ENCODE measurements at regions not wholly inside any gene's neighbourhood (a gene's known extent, or its start where the extent isn't known, plus 50 kb on each side); places are given as distances from the start of the nearest gene placed in this dataset.
"Not testable (repeated sequence)": the region's sequence is repeated elsewhere in the genome, so short reads cannot be mapped to it uniquely, and the experiment has no call there.

DNA sequence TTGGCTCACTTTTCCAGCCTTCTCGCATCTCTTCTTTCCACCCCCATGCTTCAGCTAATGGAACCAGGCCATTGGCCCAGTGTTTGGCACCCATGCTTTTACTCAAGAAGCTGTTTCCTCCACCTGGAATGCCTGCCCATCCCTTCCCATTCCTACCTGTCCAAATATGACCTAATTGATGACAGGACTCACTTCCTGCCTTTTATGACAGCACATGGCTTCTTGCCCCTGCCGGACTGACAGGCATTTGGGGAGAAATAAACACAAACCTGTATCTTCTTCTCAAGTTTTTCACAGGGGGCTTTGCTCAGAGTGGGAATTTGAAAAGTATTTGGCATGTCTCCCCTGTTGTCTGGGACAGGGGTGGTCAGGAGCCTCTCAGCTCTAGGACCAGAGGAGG lies 120.1 kb downstream of the ABHD5 start:
- no peaks in the 10 kb centered on the region for H3K4me1 Mint-ChIP-seq
- no peak overlapping the region for H3K27ac Mint-ChIP-seq
- peaks cover 2% of the 10 kb centered on the region for H3K9me3 Mint-ChIP-seq
- no peaks in the 10 kb centered on the region for H3K36me3 Mint-ChIP-seq
- DNase-seq (ENCODE audit: low spot score in 2 of 2) (no peak), ATAC-seq (no peak)
- H3K4me3 Mint-ChIP-seq = no peak overlapping the region

DNA sequence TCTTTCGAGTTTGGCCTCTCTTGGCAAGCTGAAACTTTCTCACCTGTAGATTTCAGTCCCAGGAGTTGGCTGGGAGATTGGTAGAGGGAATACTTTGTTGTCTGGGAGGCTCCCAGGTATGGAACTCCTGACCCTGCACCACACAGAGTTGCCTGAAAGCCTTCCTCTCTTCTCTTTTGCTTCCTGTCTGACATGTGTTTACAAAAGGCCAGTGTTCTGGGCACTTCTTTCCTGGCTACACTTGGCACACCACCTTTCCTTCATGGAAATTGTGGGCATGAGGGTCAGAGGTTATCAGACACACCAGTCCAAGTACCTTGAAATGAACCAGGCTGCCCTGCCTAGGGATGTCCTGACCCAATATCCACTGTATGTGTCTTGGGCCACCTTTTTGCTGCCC lies 123.7 kb downstream of the ABHD5 start:
- no peak overlapping the region for H3K4me3 Mint-ChIP-seq
- H3K4me1 Mint-ChIP-seq = peaks cover 10% of the 10 kb centered on the region
- ATAC-seq (no peak), DNase-seq (ENCODE audit: low spot score in 2 of 2) (no peak)
- no peaks in the 10 kb centered on the region for H3K36me3 Mint-ChIP-seq
- no peaks in the 10 kb centered on the region for H3K9me3 Mint-ChIP-seq
- no peak overlapping the region for H3K27ac Mint-ChIP-seq

DNA sequence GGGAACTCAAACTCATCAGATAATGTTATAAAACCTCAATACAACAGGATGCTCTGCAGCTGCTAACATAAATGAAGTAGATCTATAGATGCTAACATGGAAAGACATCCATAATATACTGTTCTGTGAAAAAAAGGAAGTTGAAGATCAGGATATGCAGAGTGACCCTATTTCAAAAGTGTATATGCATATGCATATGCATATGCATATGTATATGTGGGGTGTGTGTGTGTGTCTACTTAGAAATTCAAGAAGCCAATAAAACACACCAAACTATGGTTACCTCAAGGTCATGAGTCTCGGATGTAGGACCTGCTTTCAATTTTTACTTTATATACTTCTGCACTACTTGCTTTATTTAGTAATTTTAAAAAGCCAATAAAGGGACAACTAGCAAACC lies 125.6 kb downstream of the ABHD5 start:
- Mint-ChIP-seq H3K9me3 (no peaks in the 10 kb centered on the region), H3K4me3 (no peak overlapping the region), H3K36me3 (no peaks in the 10 kb centered on the region), H3K4me1 (peaks cover 10% of the 10 kb centered on the region), H3K27ac (no peak overlapping the region)
- ATAC-seq = no peak
- no peak for DNase-seq (ENCODE audit: low spot score in 2 of 2)

DNA sequence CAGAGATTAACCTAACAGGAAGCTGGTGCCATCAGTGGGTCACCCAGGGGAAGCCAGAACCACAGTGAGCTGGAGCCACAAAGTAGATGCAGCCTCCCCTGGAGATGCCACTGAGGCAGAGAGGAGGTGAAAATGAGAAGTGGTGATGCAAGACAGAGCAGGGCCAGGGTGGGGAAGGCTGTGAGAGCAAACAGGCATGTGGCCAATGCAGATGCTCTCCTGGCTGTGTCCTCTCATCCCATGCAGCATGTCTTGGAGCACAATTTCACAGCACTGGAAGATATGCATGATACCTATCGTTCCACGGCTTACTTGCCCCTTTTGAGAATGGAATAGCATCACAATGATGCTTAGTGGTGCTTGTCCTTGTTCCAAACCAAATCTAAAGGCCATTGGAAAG lies 126.3 kb downstream of the ABHD5 start:
- H3K27ac Mint-ChIP-seq = no peak overlapping the region
- no peaks in the 10 kb centered on the region for H3K36me3 Mint-ChIP-seq
- ATAC-seq (no peak), DNase-seq (ENCODE audit: low spot score in 2 of 2) (no peak)
- H3K4me3 Mint-ChIP-seq = no peak overlapping the region
- H3K4me1 Mint-ChIP-seq = peaks cover 10% of the 10 kb centered on the region
- H3K9me3 Mint-ChIP-seq = no peaks in the 10 kb centered on the region

DNA sequence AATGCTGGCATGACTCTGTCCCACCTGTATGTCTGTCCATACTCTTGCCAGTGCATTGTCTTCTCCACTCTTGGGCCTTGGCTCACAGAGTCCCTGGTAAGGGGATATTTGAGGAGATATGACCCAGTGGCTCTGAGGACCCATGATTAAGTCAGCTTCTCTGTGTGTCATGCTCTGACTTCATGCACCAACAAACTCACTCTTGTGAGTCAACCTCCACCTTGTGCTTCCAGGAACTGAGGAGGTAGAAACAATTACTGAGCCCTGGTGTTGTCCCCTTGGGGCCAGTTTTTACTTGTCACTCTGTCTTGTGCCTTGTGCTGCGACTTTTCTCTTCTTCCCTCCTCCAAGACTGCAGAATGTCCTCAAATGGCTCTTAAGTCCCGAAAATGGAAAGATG lies 127.1 kb downstream of the ABHD5 start:
- Mint-ChIP-seq H3K36me3 (no peaks in the 10 kb centered on the region), H3K9me3 (no peaks in the 10 kb centered on the region), H3K4me1 (peaks cover 10% of the 10 kb centered on the region), H3K27ac (no peak overlapping the region), H3K4me3 (no peak overlapping the region)
- ATAC-seq (peak; percentile 93), DNase-seq (ENCODE audit: low spot score in 2 of 2) (no peak)

DNA sequence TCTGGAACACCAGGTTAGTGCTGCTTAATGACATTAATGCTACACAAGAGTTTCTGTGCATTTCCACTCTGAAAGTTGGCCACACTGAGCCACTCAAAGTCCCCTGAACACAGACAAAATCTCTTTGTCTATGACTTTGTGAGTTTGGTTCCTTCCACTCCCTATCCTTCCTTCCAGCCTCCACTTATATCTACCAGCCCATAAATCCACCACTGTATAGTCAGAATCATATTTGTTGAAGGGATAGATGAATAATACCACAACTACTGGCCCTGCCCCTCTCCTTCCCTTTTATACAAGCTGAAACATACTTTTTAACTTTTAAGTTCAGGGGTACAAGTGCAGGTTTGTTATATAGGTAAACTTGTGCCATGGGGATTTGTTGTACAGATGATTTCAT lies 127.5 kb downstream of the ABHD5 start:
- ATAC-seq = peak; percentile 47
- Mint-ChIP-seq H3K4me1 (peaks cover 10% of the 10 kb centered on the region), H3K27ac (no peak overlapping the region), H3K36me3 (no peaks in the 10 kb centered on the region), H3K4me3 (no peak overlapping the region), H3K9me3 (no peaks in the 10 kb centered on the region)
- DNase-seq (ENCODE audit: low spot score in 2 of 2) = no peak

DNA sequence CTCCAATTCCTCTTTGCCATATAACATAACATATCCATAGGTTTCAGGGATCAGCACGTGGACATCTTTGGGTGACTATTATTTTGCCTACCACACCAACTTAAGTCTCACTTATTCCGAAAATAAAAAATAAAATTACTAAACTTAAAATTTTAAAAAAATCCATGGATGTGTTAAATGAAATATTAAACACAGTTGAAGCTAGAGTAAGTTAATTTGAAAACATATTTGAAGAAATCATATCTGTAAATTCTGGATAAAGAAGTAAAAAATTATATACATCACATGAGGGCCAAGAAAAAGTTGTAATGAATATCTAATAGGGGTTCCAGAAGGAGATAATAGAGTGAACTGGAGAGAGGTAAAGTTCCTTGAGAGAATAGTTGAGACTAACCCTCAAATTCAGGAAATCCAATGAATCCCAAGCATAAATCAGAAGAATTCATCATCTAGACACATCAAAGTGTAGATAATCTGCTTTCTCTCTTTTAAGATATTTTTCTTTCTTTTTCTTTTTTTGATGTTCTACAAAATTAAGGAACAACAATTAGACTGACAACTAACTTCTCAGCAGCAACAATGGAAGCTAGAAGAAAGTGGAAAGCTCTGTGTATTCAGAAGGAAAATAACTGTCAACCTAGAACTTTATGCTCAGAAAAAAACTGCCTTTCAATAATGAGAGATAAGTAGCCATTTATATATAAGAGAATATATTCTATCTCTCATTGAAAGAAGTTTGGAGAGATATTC lies 147.4 kb downstream of the ABHD5 start:
- H3K36me3 Mint-ChIP-seq = no peaks in the 10 kb centered on the region

DNA sequence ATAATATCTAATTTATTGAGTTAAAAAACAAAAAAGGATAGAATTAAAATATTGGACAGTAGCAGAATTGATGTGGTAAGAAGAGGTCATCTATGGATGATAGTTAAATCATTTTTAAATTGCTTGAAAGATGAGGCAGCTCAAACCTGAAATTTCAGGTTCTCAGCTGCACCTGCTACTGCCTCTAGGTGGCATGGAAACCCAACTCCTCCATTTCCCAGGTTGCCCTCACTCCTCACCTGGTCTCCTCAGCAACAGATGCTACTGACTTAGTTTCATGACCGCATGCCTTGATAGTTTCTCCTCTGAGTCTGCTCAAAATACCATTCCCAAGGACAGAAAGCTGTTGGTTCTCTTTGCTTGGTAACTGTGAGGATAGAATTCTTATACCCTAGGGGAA lies 148.1 kb downstream of the ABHD5 start:
- H3K27ac Mint-ChIP-seq = no peak overlapping the region
- peaks cover 12% of the 10 kb centered on the region for H3K9me3 Mint-ChIP-seq
- no peak overlapping the region for H3K4me3 Mint-ChIP-seq
- H3K36me3 Mint-ChIP-seq = no peaks in the 10 kb centered on the region
- ATAC-seq = no peak
- no peak for DNase-seq (ENCODE audit: low spot score in 2 of 2)
- H3K4me1 Mint-ChIP-seq = no peaks in the 10 kb centered on the region

More for the DNA sequence above, 147.4 kb downstream of the ABHD5 start:
- DNase-seq (ENCODE audit: low spot score in 2 of 2) (no peak), ATAC-seq (no peak)
- peaks cover 12% of the 10 kb centered on the region for H3K9me3 Mint-ChIP-seq
- H3K4me1 Mint-ChIP-seq = no peaks in the 10 kb centered on the region
- no peak overlapping the region for H3K4me3 Mint-ChIP-seq
- no peak overlapping the region for H3K27ac Mint-ChIP-seq

DNA sequence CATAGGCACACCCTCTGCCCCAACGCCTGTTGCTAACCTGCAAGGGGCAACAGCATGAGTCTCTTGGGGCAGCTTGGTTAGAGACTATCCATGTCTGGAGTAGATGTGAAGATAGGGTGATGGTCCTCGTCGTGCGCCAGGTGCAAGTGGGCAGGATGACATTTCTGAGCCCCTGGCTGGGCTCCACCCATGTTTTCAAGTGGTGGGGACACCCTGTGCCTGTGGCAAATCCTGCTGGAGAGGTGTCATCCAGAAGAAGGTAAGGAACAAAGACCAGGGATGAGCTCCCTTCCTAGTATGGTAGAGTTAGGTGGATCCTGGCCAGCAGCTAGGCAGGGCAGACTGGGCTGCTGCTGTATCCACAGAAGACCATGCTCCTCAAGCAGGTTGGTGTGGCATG lies 152.6 kb downstream of the ABHD5 start:
- H3K9me3 Mint-ChIP-seq = peaks cover 18% of the 10 kb centered on the region
- ATAC-seq (no peak), DNase-seq (ENCODE audit: low spot score in 2 of 2) (no peak)
- H3K36me3 Mint-ChIP-seq = no peaks in the 10 kb centered on the region
- H3K4me1 Mint-ChIP-seq = no peaks in the 10 kb centered on the region
- H3K4me3 Mint-ChIP-seq = no peak overlapping the region
- no peak overlapping the region for H3K27ac Mint-ChIP-seq

DNA sequence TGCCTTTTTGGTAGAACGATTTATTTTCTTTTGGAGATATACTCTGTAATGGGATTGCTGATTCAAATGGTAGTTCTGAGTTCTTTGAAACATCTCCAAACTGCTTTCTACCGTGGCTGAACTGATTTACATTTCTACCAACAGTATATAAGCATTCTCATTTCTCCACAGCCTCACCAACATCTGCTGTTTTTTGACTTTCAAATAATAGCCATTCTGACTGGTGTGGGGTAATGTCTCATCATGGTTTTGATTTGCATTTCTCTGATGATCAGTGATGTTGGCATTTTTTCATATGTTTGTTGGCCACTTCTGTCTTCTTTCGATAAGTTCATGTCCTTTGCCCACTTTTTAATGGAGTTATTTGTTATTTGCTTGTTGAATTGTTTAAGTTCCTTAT lies 154.0 kb downstream of the ABHD5 start:
- no peak for DNase-seq (ENCODE audit: low spot score in 2 of 2)
- Mint-ChIP-seq H3K36me3 (no peaks in the 10 kb centered on the region), H3K4me1 (no peaks in the 10 kb centered on the region), H3K9me3 (peaks cover 15% of the 10 kb centered on the region), H3K27ac (no peak overlapping the region), H3K4me3 (no peak overlapping the region)
- no peak for ATAC-seq

DNA sequence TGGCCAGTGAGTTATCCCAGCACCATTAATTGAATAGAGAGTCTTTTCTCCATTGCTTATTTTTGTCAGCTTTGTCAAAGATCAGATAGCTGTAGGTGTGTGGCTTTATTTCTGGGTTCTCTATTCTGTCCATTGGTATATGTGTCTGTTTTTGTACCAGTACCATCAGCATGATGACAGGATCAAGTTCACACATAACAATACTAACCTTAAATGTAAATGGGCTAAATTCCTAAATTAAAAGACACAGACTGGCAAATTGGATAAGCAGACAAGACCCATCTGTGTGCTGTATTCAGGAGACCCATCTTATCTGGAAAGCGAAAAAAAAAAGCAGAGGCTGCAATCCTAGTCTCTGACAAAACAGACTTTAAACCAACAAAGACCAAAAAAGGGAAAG lies 154.8 kb downstream of the ABHD5 start:
- not testable (repeated sequence) for H3K27ac Mint-ChIP-seq; DNase-seq (ENCODE audit: low spot score in 2 of 2); ATAC-seq; H3K4me1 Mint-ChIP-seq; H3K36me3 Mint-ChIP-seq; H3K4me3 Mint-ChIP-seq
- peaks cover 17% of the 10 kb centered on the region for H3K9me3 Mint-ChIP-seq

DNA sequence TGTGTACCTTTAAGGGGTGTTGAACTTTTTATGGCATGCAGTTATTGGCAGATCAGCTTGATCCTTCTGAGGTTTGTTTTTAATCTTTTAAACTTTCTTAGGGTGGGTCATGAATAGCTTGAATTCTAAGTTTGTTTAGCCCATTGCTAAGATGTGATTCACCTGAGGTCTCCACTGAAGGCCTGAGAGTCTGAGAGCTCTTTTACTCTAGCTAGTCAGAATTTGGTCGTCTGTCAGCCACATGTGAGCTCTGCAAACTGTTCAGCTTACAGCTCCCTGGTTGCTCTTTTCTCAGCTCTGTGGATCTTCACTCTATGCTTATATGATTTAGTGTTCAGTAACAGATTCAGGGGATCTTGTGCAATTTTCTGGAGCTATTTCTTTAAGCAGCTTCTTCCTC lies 161.3 kb downstream of the ABHD5 start:
- Mint-ChIP-seq H3K36me3 (no peaks in the 10 kb centered on the region), H3K9me3 (peaks cover 5% of the 10 kb centered on the region), H3K4me1 (peaks cover 8% of the 10 kb centered on the region), H3K27ac (no peak overlapping the region), H3K4me3 (no peak overlapping the region)
- ATAC-seq (no peak), DNase-seq (ENCODE audit: low spot score in 2 of 2) (no peak)

DNA sequence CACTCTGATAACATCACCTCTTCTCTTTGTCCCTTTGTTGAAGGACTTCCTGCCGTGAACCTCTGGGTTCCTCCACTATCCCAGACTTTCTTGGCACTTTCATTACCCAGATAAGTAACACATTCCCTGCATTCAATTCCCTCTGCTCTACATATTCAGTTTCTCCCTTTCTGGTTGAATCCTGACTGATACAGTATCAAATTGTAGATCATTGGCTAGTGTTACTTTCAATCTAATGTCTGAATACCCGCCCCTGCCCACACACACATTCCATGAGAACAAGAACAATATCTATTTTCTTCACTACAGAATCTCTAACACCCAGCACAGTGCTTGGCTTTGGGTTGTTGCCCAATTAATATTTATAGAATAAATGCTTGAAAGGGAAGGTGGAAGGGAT lies 163.5 kb downstream of the ABHD5 start:
- H3K4me1 Mint-ChIP-seq = peaks cover 8% of the 10 kb centered on the region
- peaks cover 5% of the 10 kb centered on the region for H3K9me3 Mint-ChIP-seq
- DNase-seq (ENCODE audit: low spot score in 2 of 2) = no peak
- no peak overlapping the region for H3K27ac Mint-ChIP-seq
- ATAC-seq = no peak
- no peaks in the 10 kb centered on the region for H3K36me3 Mint-ChIP-seq
- no peak overlapping the region for H3K4me3 Mint-ChIP-seq

DNA sequence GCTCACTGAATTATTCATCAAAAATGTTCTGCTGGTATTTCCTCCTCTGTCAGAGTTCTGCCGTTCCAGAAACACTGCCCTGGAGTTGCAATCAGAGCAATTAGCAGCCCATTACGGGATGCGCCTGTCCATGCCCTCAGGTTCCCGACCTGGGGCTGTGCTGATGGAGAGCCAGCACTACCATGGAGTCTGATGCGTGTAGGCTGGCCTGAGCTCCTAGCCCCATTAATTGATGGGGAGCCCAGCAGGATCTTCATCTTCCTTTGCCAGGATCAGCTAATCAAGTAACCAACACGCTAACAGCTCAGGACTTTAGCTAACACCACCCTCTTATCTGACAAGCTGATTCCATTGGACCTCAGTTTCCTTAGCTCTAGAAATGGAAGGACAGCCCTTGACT lies 164.2 kb downstream of the ABHD5 start:
- Mint-ChIP-seq H3K4me1 (peaks cover 8% of the 10 kb centered on the region), H3K27ac (no peak overlapping the region), H3K4me3 (no peak overlapping the region), H3K36me3 (no peaks in the 10 kb centered on the region), H3K9me3 (peaks cover 5% of the 10 kb centered on the region)
- DNase-seq (ENCODE audit: low spot score in 2 of 2) (no peak), ATAC-seq (no peak)

DNA sequence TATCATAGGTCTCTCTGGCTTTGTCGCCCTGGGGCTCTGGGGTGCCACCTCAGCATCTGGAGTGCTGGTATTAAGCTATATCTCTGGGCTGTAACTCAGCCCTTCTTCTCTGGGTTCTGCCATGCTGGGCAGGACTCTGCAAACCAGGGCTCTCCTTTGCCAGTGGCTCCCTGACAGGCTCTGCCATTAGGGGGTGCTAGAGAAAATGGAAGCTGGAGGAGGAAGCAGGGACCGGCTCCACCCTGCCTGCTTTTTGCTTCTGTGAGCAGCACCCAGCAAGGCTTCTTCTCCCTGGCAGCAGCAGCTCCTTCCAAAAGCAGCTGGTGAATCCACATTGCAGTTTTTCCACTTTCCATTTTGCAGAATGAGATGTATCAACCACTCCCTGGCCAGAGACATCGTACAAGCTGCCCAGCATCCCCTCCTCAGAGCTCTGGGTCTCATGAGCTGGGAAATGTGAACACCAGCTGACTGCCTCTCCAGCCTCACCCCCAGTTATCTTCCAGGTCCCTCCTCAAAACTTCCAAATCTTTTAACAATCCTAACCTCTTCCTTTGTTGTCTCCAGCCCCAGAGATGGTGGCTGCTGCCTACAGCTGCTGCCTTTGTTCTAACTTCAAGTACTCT lies 165.0 kb downstream of the ABHD5 start:
- H3K36me3 Mint-ChIP-seq = no peaks in the 10 kb centered on the region
- H3K9me3 Mint-ChIP-seq = peaks cover 3% of the 10 kb centered on the region
- peak; percentile 7 to 55 for DNase-seq (ENCODE audit: low spot score in 2 of 2)
- H3K4me3 Mint-ChIP-seq = no peak overlapping the region
- peak; percentile 53 for ATAC-seq
- H3K27ac Mint-ChIP-seq = no peak overlapping the region
- peaks cover 8% of the 10 kb centered on the region for H3K4me1 Mint-ChIP-seq

DNA sequence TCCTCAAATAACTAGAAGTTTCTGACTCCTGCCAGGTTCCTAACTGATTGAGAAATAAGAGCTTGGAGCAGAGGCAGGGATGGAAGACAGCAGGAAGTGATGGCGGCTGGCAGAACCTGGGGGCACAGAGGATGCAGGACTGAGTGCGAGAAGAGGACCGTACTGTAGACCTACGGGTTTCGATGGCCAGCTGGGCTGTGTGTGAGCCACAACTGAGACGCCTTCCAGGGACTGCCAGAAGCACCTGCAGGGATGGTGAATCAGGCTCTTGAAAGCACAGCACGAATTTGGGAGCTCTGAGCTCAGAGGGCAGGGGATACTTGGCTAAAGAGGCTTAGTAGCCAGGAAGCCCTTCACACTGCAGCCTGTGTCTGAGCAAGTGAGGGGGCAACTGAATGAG lies 165.6 kb downstream of the ABHD5 start:
- Mint-ChIP-seq H3K36me3 (no peaks in the 10 kb centered on the region), H3K9me3 (peaks cover 3% of the 10 kb centered on the region), H3K4me1 (peaks cover 8% of the 10 kb centered on the region), H3K27ac (no peak overlapping the region), H3K4me3 (no peak overlapping the region)
- no peak for ATAC-seq
- DNase-seq (ENCODE audit: low spot score in 2 of 2) = no peak
